Endothelial cell of umbilical vein (primary cell): ENCODE measurements at regions not wholly inside any gene's neighbourhood (a gene's known extent, or its start where the extent isn't known, plus 50 kb on each side); places are given as distances from the start of the nearest gene placed in this dataset.

Source experiments
- CTCF ChIP-seq, 2 donors: IDR thresholded peaks; 1 replicate in 1 of 2; 2 replicates in 1 of 2; pipeline ENCODE4 v1.5.1; 2011; ENCODE audit warnings: low read length in 2 of 2, mild to moderate bottlenecking in 2 of 2, moderate library complexity in 2 of 2, control low read depth in 1 of 2, inconsistent platforms in 1 of 2, low read depth in 1 of 2; ENCODE audit not compliant: insufficient read depth in 1 of 2; ENCODE audit errors: extremely low read depth in 1 of 2
- POLR2A ChIP-seq: IDR thresholded peaks from 2 replicates; pipeline ENCODE4 v1.6.1; 2012; ENCODE audit warnings: low read depth, mild to moderate bottlenecking, control low read depth, low read length
- POLR2AphosphoS5 ChIP-seq: IDR thresholded peaks from 2 replicates; pipeline ENCODE4 v1.6.1; 2012; ENCODE audit warnings: low read depth, mild to moderate bottlenecking, control low read depth, low read length, moderate library complexity; ENCODE audit not compliant: insufficient read depth

DNA sequence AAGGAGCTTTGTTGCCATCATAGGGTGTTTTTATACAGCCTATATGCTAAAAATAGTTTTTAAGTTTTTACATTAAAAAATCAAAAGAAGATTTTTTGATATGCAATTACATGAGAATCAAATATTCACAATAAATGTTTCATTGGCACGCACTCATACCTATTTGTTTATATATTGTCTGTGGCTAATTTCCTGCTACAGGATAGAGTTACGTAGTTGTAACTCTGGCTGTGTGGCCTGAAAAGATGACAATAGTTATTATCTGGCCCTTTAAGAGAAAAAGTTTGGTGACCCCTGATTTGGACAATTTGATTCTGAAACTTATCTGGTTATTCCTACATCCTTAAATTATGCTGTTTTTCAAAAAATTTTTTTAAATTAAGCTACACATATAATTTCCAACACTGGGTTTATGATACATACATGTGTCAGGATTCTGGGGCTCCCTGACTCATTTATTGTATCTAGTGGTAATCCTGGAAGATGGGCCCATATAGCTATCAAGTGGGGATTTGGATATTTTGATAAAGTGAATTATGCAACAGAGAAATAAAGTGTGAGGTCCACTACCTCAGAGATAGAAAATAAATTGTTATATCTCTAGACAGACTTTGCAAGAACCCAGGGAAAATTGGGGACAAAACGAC lies 370.2 kb upstream of the LYPLAL1 start:
- no peak for TF ChIP-seq CTCF (IDR thresholded peaks at IDR 0.05; ENCODE audit: extremely low read depth in 1 of 2, insufficient read depth in 1 of 2, low read depth in 1 of 2, low read length in 2 of 2)
- no peak for TF ChIP-seq POLR2A
- TF ChIP-seq POLR2AphosphoS5, result no peak
